ENCODE measurements at regions not wholly inside any gene's neighbourhood (a gene's known extent, or its start where the extent isn't known, plus 50 kb on each side); places are given as distances from the start of the nearest gene placed in this dataset.

DNA sequence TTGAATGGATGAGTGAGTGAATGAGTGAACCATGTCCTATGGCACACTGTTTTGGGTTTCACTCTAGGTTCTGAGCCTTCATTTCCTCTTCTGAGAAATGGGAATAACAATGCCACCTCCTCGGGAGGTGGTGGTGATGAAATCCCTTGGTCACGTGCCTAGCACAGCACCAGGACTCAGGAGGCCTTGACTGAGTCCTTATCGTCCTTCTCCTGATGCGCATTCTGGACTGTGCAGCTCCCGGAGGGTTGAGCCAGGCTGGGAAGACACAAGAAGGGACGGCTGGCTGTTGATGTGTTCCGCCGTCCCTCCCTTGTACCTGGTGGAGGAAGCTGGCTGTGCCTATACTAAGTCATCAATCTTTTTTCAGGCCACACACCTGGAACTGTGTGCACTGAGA lies 437.3 kb downstream of the ZNF521 start:
- DNase-seq, result no peak

DNA sequence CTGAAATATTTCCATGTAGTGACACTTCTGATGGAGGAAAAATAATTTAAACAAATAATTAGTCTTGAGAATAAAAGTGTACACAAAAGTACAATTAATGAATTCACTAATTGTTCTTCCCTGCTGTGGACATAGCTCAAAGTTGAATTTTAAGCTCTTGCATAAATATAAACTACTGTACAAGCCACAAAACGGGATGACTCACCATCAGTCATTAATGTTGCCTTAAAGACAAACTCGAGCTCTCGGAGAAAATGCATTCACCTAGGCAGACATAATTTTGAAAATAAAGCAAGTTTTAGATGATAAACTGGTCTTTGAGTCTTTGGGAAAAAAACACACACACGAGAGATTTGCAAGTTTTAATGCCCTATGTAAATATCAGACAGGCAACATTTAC lies 436.4 kb downstream of the ZNF521 start:
- no peak for DNase-seq

DNA sequence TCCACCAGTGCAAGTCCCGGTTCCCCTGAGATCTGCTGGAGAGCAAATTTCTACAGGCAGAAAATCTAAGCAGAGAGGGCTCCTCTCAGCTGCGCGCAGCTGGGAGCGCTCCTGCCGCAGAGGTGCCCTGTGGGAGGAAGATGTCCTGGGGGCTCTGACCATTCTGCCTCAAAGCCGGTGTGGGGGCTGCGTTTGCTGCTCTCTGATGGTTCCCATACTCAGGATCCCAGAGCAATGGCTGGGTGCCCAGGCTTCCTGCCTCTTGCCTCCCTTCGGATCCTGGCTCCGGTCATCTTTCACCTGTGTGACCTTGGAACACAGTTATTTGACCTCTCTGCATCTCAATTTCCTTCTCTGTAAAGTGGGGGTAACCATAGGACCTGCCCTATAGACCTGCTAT lies 434.2 kb downstream of the ZNF521 start:
- no peak for DNase-seq

DNA sequence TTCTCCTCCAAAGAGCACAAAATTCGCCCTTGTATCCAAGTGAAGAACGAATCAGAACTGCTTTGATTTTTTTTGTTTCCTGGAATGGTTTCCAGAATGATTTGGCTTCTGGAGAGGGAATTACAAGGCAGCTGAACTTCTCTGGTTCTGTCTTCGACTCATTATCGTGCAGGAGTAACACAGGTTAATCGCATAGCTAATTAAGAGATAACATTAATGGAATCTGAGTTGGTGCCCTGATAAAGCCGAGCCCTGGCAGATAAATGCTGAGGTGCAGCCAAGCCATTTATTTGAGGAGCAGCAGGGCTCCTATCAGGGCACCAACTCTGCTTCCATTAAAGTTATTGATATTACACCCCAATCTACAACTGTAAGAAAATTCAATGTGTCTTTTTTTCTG lies 433.7 kb downstream of the ZNF521 start:
- no peak for DNase-seq

DNA sequence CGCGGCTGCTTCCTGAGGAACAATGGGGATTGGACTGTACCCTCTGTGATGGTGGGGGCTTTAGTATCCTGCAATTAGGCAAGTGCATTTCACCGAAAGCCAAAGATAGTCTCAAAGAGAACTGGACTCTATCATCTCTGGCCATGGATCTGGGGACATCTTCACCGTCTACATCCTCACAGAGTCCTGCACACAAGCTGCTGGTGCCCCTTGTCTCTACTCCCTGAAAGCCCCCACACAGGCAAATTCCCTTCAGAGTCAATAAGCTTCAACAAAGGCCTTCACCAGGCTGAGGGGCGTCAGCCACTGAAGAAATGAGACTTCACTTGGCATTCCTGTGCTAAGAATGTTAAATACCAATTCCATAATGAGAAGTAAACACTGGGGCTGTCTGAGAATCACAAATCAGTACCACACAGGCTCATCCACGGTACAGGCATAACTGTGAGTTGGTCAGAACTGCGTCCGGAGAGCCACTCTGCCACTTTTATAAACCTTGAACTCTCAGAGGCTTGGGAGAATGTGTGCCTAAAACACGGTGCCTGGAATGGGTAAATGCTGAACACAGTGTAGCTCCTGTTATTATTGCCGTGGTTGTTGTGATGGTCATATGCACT lies 432.7 kb downstream of the ZNF521 start:
- DNase-seq, result no peak

DNA sequence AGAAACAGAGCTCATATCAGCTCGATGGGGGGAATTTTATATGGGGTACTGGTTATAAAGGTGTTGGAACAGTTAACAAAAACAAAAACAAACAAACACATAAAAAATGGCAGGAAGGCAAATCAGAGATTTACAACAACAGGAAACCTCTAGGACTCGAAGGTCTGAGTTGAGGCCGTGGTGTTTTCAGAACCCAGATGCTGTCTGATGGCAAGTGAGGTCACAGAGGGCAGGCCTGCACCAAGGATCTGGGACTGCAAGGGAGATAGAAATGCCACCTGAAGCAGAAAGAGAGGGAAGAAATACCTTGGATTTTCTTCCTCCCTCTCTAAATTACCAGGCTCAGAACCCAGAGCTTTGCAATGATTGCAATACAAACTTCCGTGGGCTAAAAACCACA lies 429.5 kb downstream of the ZNF521 start:
- no peak for DNase-seq

DNA sequence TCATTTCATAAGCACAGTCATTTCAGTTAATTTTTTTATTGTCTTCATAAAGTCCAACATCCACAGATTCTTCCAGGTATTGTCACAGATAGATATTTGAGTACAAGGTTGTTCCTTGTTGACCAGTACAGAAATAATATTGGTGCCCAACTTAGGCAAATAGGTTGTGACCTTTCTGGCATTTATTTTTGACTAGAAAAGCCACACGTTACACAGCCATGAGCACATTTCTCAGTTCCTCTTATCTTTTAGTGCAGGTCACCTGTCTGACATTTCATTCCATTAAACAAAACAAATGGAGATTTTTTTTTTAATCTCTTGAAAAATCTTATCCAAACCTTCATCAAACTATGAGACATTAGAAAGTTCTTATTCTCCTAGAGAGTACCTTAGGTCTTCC lies 428.8 kb downstream of the ZNF521 start:
- DNase-seq, result no peak

DNA sequence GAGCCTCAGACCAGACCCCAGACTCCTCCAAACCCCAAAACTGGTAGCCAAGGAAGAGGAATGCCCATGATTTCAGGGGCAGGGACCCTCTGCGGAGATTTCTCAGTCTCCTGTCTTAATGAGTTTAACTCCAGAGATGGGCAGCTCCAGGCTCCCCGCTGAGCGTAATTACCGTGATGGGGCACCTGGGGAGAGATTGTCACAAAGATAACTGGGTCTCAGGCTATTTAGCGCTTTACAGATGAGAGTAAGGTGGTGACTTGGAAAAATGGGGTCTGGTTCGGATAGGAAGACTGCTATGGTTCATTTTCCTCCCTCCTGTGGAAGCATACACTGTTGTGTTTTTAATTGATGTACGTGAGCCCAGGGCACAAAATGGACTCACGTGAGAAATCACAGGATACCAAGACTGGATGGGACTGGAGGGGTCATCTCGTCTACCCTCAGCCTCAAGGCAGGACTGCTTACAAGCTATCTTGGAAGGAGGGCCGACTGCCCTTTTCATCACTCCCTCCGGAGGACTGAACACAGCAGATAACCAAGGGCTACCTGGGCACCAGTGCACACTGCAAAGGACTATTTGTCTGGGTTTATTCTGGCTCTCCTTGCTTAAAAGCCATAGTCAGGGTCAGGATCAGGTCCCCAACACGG lies 427.8 kb downstream of the ZNF521 start:
- no peak for DNase-seq

DNA sequence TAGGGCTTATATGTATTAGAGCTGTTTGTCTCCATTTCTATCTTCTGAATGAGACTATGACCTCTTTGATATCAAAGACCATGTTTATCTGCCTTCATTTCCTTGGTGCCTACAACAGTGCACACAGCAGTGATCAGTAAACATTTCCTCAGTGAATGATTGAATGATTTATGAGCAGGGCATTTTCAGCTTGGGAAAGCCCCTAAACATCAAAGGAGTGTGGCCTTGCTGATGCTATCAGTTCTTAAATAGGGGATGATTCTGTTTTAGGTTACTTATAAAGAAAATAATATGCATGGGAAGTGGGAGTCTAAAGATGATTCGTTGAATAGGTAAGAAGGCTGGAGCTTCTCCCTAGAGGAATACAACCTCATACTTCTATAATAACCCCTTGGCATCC lies 425.3 kb downstream of the ZNF521 start:
- DNase-seq, result no peak

DNA sequence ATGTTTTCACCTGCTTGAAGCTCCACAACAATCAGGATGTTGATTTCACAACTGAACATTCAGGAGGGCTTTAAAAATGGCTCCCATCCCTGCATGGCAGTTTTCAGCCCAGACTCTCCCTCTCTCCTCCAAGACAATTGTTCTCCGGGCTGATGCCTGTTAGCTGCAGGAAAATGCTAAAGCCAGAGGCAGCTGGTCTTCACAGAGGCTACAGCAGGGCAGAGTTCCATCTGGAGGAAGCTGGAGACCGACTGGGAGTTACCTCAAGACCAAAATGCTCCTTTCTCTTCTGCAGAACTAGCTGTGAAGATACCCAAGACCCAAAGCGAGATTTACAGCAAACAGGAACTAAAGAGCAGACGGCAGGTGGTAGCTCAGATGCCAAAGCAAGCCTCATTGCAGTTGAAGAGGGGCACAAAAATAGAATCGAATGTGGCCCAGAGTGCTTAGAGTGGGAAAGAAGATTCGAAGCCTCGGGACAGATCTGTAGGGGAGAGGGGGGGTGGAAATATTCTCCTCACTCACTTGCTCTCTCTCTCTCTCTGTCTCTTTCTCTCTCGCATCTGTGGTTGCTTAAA lies 423.6 kb downstream of the ZNF521 start:
- no peak for DNase-seq

DNA sequence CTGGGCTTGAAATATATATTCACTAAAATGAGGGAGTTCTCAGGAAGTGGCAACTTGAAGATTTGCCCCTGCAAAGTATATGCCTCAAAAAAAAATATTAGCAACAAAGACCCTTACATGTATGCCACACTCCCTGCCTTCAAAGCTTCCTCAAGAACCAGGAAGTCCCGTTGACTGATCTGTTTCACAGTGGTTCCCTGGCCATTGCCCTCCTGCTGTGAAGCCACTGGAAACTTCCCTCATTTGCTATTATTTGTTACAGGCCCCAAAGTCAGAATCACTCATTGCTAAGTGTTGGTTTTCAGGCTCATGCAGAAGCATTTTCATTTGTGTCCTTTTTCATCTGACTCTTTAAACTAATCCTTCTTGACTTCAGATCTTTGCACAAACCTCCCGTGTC lies 421.5 kb downstream of the ZNF521 start:
- DNase-seq, result no peak

DNA sequence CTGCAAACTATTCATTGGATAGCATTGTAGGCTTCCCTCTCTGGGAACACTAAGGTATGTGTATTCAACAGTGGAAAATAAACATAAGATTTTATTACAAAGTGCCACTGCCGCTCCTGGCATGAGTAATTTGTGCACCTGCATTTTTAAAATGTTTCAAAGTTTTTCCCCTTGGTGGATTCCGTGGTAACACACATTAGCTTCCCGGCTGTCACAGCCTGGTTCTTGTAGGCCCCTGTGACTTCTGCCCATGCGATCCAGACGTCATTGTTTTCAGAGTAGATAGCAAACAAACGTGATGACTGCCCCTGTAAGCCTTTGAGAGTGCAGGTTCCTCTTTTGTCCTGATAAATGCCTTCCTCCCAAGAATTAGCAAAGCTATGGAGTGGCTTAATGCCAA lies 421.0 kb downstream of the ZNF521 start:
- DNase-seq, result no peak

DNA sequence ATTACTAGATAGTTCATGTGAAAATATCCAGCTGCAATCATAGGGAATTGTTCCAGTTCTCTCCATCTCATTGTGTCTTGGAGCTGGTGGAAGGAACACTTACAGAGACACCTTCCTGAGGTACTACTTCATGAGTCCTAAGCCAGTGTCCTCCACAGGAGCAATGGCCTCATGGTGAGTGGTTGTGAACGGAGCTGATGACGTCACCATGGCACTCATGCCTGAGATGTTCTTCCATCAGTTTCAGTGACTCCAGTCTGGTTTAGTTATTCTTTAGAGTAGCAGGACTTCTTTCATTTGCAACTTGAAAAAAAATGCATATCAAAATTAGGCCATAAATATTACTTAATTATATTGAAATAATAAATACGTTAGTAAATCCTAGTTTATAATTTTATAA lies 418.6 kb downstream of the ZNF521 start:
- no peak for DNase-seq

DNA sequence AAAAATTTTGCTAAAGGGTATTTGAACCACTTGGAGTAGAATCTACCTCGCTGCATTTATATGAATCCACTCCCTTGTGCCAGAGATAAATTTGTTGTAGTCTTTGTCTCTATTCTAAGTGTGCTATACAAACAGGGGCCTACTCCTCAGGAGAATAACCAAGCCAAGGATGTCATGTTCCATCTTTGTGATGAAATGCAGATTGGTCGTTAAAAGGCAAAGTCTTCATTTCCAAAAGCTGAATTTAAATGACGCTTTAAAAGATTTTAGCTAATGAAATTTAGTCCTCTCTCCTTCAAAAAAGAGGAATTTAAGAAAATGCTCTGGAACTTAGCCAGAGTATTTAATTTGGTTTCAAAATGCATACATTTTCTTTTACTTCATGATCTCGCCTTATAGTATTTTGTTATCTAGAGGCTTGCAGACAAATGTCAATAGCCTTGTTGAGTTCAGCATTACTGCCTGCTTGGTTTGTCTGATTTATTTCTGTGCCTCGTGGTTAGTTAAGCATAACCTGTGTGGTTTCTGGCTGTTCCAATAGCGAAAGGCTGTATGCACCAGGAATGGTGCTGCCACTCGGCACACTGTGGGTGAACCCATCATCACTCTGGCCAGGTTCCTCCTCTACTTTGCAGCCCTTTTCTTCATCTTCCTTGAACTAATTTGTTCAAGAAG lies 417.6 kb downstream of the ZNF521 start:
- no peak for DNase-seq

DNA sequence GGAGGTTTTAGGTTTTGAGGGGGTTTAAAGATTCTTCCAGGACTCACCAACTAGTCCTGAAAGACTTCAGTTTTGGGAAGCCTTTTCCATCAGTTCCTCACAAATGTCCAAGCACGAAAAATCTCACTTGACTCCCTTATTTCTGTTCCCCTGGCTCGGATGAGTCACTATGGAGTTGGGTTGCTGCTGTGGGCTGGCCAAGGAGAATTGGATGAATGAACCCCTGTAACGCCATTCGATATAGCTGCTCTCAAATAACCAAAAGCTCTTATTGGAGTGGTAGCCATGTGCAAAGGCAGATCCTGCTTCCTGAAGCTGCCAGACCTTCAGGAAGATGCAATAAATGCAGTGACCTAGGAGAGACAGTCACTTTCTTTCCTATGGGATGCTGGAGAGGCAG lies 417.0 kb downstream of the ZNF521 start:
- no peak for DNase-seq

DNA sequence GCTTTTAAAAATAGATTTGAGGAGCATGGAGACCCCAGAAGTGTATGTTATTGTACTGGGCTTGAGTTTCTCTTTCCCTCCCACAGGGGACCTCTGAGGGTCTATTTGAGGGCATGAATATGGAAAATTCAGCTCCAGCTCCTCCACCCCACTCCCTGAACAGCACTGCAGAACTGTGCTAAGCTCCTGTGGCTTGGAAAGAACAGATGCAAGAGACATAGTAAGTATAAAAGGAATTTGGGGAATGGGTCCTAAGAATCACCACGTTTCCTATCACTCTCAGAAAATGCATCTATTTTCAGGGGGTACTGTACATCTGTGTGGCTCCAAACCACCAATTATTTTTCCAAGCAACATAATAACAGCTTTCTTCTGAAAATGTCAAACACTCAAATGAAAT lies 416.1 kb downstream of the ZNF521 start:
- no peak for DNase-seq

DNA sequence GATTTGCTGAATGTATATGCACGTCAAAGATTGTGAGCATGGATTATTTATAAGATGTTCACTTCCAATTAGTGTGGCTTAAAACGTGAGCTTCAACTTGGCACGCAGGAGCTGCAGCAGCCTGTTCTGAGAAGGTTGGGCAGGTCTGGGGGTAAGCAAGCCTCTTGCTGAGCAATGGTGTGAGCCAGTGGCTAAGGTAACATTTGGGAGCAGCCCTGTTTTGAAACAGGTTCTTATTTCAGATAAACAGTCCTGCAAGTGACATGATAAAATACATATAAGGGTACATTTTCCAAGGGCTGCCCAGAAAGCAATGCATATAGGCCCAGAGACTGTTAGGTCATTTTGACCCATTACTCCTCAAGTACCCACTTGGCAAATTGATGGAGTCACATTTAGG lies 415.3 kb downstream of the ZNF521 start:
- DNase-seq, result no peak

DNA sequence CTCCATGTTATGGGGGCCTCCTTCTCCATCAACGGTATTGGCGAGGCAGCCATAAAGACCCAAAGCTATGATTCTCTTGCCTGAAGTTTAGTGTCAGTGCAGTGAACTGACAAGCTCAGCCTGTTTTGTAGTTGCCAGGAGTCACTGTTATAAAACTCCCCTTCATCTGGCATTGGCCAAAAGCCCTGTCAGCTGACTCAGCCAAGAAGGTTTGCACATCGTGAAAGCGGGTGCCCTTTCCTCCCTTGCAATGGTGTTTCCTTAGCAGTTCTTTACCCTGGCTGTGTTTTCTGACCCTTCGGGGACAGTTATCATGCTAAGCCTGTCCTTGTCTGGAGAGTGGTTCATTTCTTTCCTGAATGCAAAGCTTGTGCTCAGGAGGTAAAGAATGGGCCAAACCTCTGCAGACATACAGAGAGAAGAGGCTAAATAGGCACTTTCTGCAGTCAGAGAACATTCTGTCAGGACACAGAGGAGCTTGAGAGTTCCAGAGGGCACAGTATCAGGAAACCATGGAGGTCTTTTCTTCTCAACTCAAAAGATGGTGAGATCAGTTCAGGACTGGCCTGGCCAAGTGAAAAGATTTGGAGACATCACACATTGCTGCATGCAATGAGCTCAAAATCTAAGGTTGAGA lies 414.2 kb downstream of the ZNF521 start:
- DNase-seq, result no peak

DNA sequence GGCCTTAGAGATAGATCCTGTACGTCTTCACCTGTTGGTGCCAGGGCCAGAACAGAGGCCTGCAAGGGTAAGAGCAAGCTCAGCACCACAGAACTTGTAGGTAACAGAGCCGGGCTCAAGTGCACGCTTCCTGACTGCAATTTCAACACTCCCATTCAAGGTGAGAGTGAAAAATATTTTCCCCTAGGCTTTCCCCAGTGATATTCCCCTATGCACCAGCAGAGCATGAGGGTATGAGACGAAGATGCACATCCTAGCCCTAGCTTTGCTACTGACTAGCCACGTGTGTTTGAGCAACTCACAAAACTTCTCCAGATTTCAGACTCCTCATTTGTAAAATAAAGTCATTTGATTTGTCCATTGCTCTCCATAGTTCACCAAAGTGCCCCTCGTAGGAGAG lies 411.6 kb downstream of the ZNF521 start:
- no peak for DNase-seq

DNA sequence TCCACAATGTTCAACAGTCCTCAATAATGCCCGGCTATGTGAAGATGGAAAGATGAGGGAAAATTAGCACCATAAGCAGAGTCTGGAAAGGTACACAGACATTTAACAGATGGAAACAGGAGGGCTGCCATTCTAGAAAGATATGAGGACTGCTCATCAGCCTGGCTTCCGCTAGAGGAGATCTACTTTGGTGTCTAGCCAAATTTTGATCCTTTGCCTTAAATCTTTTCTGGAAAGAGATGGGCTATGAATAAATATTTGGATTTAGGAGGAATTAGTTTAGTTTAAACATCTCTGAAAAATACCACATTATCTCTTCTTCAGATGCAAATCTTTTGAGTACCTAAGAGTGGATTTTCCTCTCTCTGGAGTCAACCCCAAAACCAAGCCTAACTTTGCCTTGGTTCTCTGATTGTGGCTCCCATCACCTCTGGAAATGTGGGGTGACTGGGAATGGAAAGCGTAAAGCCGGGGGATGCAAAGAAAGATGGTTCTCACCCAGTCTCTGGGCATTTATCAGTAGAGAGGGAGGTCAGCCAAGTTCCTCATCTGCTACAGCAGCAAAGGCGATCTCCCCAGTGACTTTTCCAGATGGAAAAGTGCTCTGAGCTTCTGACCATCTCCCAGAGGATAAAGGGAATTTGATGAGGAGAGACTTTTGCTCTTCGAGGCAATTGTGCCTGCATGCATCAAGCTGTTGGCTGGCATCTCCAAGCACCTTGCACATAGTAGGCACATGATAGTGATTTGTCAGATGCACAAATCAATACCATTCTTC lies 410.6 kb downstream of the ZNF521 start:
- no peak for DNase-seq

DNA sequence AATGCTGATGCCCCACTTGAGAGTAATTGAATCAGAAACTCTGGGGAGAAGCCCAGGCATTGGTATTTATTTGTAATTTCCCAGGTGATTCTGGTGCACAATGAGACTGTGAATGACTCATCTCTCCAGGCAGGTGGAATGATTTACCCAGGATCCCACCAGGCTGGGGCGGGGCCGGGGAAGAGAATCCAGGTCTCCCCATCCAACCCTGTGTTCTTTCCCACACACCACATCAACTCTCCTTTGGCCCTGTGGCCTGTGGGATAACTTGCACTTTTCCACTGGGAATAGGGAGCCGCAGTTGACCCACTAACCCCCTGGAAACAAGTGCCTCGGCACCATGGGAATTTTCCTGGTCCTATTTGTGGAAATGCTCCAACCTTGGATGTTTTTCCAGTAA lies 409.8 kb downstream of the ZNF521 start:
- no peak for DNase-seq

DNA sequence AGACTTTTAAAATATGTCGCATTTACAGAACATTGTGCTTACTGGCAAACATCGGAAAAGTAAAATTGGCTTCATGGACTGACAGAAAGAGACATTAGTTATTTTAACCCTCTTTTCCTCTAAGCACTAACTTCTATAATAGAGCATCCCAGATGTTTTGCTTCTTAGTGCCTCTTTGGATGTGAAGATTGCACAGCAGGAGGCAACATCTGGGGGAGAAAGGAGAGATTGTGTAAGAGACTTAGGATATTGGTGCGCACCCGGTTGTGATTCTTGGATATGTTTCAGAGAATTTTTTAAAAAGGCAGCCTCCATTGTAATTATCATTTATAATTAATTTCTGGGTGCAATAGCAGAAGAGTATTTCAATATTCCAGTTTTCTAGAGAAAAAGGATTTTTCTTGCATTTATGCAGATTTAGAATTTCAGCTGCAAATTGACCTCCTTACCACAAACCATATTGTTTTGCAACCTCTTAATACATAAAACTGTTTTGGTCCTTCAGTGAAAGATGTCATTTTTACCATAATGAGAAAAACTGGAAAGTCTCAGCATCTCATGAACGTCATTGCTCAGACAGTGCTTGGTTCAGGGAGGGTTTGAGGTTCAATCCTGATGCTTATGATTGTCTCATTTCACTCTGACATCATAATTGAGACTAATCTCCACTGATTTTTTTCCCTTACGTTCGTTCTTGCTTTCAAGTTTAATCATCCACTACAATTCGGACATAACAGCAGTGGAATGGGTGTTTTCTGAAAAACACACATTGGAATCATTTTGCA lies 404.3 kb downstream of the ZNF521 start:
- no peak for DNase-seq
